GM23338 (cell line): ENCODE measurements at regions not wholly inside any gene's neighbourhood (a gene's known extent, or its start where the extent isn't known, plus 50 kb on each side); places are given as distances from the start of the nearest gene placed in this dataset.

Experiments used
- POLR2AphosphoS5 ChIP-seq: IDR thresholded peaks from 2 replicates; pipeline ENCODE4 v1.6.1; 2016; ENCODE audit warnings: antibody characterized with exemption, low read depth
- ZNF331 ChIP-seq: fragments of 250-450 bp; sonication (Bioruptor Pico); IDR thresholded peaks from 2 replicates; pipeline ENCODE4 v1.5.0; 2020; ENCODE audit warnings: low read depth, mild to moderate bottlenecking, moderate library complexity
- TF ChIP-seq, protein P1 (sequence below), 2 experiments: fragments of 200-600 bp in 1 of 2; sonication (generic) in 1 of 2; conservative IDR thresholded peaks; 2 replicates each; pipeline versions ENCODE4 v1.5.1 to v1.6.1; 2016 to 2017; ENCODE audit warnings: antibody characterized with exemption in 2 of 2, low read depth in 2 of 2, mild to moderate bottlenecking in 2 of 2, moderate library complexity in 1 of 2
- TF ChIP-seq, protein P2 (sequence below): fragments of 250-450 bp; sonication (Bioruptor Pico); IDR thresholded peaks from 2 replicates; pipeline ENCODE4 v1.5.0; 2020; ENCODE audit warnings: mild to moderate bottlenecking, moderate library complexity

DNA sequence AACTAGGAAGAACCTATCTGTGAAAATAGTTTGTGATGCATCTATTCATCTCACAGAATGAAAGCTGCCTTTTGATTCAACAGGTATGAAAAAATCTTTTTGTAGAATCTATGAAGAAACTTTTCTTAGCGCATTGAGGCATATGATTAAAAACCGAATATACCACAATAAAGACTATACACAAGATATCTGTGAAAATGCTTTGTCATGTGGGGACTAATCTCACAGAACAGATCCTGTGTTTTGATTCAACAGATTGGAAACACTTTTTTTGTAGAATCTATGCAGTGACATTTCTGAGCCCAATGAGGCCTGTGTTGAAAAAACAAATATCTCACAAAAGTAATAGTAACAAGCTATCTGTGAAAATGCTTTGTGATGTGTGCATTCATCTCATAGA lies 2247.5 kb downstream of the TP53TG3F start:
- TF ChIP-seq ZNF331 (CRISPR knock-in tag) (no peak), POLR2AphosphoS5 (no peak)
- TF ChIP-seq, protein P1, sequence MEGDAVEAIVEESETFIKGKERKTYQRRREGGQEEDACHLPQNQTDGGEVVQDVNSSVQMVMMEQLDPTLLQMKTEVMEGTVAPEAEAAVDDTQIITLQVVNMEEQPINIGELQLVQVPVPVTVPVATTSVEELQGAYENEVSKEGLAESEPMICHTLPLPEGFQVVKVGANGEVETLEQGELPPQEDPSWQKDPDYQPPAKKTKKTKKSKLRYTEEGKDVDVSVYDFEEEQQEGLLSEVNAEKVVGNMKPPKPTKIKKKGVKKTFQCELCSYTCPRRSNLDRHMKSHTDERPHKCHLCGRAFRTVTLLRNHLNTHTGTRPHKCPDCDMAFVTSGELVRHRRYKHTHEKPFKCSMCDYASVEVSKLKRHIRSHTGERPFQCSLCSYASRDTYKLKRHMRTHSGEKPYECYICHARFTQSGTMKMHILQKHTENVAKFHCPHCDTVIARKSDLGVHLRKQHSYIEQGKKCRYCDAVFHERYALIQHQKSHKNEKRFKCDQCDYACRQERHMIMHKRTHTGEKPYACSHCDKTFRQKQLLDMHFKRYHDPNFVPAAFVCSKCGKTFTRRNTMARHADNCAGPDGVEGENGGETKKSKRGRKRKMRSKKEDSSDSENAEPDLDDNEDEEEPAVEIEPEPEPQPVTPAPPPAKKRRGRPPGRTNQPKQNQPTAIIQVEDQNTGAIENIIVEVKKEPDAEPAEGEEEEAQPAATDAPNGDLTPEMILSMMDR (conservative IDR thresholded peaks at IDR 0.05; ENCODE audit: low read depth in 2 of 2), result no peak
- TF ChIP-seq, protein P2, sequence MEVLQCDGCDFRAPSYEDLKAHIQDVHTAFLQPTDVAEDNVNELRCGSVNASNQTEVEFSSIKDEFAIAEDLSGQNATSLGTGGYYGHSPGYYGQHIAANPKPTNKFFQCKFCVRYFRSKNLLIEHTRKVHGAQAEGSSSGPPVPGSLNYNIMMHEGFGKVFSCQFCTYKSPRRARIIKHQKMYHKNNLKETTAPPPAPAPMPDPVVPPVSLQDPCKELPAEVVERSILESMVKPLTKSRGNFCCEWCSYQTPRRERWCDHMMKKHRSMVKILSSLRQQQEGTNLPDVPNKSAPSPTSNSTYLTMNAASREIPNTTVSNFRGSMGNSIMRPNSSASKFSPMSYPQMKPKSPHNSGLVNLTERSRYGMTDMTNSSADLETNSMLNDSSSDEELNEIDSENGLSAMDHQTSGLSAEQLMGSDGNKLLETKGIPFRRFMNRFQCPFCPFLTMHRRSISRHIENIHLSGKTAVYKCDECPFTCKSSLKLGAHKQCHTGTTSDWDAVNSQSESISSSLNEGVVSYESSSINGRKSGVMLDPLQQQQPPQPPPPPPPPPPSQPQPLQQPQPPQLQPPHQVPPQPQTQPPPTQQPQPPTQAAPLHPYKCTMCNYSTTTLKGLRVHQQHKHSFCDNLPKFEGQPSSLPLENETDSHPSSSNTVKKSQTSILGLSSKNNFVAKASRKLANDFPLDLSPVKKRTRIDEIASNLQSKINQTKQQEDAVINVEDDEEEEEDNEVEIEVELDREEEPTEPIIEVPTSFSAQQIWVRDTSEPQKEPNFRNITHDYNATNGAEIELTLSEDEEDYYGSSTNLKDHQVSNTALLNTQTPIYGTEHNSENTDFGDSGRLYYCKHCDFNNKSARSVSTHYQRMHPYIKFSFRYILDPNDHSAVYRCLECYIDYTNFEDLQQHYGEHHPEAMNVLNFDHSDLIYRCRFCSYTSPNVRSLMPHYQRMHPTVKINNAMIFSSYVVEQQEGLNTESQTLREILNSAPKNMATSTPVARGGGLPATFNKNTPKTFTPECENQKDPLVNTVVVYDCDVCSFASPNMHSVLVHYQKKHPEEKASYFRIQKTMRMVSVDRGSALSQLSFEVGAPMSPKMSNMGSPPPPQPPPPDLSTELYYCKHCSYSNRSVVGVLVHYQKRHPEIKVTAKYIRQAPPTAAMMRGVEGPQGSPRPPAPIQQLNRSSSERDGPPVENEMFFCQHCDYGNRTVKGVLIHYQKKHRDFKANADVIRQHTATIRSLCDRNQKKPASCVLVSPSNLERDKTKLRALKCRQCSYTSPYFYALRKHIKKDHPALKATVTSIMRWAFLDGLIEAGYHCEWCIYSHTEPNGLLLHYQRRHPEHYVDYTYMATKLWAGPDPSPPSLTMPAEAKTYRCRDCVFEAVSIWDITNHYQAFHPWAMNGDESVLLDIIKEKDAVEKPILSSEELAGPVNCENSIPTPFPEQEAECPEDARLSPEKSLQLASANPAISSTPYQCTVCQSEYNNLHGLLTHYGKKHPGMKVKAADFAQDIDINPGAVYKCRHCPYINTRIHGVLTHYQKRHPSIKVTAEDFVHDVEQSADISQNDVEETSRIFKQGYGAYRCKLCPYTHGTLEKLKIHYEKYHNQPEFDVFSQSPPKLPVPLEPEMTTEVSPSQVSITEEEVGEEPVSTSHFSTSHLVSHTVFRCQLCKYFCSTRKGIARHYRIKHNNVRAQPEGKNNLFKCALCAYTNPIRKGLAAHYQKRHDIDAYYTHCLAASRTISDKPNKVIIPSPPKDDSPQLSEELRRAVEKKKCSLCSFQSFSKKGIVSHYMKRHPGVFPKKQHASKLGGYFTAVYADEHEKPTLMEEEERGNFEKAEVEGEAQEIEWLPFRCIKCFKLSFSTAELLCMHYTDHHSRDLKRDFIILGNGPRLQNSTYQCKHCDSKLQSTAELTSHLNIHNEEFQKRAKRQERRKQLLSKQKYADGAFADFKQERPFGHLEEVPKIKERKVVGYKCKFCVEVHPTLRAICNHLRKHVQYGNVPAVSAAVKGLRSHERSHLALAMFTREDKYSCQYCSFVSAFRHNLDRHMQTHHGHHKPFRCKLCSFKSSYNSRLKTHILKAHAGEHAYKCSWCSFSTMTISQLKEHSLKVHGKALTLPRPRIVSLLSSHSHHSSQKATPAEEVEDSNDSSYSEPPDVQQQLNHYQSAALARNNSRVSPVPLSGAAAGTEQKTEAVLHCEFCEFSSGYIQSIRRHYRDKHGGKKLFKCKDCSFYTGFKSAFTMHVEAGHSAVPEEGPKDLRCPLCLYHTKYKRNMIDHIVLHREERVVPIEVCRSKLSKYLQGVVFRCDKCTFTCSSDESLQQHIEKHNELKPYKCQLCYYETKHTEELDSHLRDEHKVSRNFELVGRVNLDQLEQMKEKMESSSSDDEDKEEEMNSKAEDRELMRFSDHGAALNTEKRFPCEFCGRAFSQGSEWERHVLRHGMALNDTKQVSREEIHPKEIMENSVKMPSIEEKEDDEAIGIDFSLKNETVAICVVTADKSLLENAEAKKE (CRISPR knock-in tag), result no peak
